ENCODE measurements at regions not wholly inside any gene's neighbourhood (a gene's known extent, or its start where the extent isn't known, plus 50 kb on each side); places are given as distances from the start of the nearest gene placed in this dataset.

DNA sequence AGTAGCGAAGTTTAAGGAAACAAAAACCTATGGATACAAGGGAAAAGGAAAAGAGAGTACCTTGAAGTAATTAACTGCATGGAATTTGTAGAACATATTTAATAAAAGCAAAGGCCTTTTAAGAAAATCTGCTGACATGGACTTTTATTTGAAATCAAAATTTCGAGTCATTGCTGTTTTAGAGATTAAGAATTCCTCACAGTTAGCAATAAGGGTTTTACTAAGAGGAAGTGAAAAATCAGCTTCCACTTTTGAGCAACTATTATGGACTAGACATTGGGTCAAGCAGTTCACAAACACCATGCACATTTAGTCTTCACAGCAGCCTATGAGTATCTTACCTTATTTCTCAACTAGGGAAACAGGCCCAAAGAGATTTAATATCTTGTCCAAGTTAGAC lies 876.3 kb downstream of the BCL11A start:
- no peak for DNase-seq (ENCODE audit: low read depth)

- DNase-seq (ENCODE audit: low read depth): no peak
Measured at GRCh38 chr2:59674100-59674499, 879.4 kb downstream of the BCL11A start.

DNA sequence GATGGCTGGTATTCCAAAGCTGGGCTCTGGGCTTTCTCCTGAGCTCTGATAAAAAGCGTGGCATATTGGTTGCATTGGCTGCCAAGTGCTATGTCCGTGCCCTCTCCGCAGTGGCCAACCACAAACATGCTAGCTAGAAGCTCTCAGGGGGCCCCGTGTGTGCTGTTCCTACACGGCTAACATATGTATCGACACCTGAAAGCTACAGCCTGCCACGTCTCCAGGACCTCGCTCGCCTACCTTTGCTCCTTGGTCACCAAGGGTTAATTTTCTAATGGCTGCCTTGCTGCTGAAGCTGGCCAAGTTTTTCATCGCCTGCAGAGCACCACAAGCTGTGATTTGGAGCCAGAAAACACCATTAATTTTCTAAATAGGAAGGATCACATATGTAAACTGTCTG lies 888.4 kb downstream of the BCL11A start:
- no peak for DNase-seq (ENCODE audit: low read depth)

- no peak for DNase-seq (ENCODE audit: low read depth)
Measured at GRCh38 chr2:59662127-59662861, 891.2 kb downstream of the BCL11A start.

GRCh38 chr2:59660262-59660661 lies 893.2 kb downstream of the BCL11A start:
- DNase-seq (ENCODE audit: low read depth): no peak

GRCh38 chr2:59658906-59659635 lies 894.4 kb downstream of the BCL11A start:
- DNase-seq (ENCODE audit: low read depth): no peak

DNA sequence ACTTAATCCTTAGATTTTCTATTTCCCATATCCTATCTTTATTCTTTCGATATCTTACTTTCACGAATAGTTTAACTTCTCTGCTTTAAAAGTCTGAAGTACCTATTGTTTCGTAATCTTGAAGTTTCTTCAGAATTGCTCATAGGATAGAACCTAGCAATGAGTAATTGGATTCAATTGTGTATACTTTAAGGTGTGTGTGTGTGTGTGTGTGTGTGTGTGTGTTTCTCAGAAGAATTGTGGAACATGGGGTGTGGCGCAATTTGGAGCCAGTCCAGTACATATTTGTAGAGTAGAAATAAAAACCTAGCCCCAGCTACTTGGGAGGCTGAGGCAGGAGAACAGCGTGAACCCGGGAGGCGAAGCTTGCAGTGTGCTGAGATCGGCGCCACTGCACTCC lies 897.6 kb downstream of the BCL11A start:
- DNase-seq (ENCODE audit: low read depth): no peak

DNA sequence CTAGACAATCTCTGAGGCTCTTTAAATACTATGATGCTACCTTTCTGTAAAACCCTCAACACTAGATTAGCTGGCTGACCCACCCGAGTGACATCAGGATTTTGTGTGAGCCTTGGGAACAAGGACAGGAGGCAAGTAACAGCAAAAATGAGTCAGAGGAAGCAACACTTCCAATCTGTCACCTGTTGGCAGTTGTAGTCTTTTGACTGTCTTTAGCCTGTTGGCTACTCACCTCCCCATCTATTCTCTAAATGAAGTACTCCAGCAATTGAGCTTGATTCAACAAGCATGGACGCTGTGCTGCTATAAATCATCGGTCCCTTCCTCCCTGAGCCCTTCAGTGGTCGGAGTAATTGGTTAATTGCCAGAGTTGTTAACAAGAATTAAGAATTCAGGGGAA lies 898.7 kb downstream of the BCL11A start:
- no peak for DNase-seq (ENCODE audit: low read depth)

- no peak for DNase-seq (ENCODE audit: low read depth)
Measured at GRCh38 chr2:59653164-59653563, 900.3 kb downstream of the BCL11A start.

DNA sequence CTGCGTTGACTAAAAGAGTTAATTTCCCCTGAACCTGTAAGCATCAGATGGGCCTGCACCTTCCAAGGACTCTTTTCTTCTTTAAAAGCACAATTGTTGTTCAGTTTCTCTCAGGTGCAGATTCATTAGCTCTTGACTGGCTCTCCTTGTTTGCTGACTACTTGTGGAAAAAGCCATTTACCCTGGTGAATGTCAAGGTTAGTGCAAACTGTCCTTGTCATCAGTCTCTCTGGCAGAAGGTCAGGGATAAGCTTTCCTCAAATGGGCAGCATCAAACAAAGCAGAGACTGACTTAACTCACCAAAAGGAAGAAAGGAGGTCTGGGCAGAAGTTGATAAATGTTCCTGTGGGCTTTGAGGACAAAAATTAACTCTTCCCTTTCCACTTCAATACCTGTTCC lies 922.7 kb downstream of the BCL11A start:
- no peak for DNase-seq (ENCODE audit: low read depth)

DNA sequence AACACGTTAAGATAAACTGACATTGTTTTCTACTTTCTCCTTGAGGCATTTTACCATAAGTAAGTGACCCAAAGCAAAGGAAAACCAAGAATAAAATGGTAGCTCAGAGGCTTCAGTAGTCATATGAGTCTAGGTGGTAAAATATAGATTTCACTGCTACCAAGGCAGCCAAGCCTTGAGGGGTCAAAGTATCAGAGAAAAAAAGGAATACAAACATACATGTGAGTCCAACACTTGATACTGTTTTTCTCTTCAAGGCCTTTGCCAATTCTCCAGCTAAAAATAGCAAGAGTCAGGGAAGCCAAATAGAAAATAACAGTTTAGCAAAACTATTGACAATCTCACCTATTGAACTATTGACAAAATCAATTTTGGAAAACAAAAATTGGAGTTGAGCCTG lies 925.9 kb downstream of the BCL11A start:
- DNase-seq (ENCODE audit: low read depth): no peak

- DNase-seq (ENCODE audit: low read depth): no peak
Measured at GRCh38 chr2:59622599-59623308, 930.7 kb downstream of the BCL11A start.

- no peak for DNase-seq (ENCODE audit: low read depth)
Measured at GRCh38 chr2:59604123-59604522, 949.3 kb downstream of the BCL11A start.

- DNase-seq (ENCODE audit: low read depth): no peak
Measured at GRCh38 chr2:59594671-59595222, 958.7 kb downstream of the BCL11A start.

DNA sequence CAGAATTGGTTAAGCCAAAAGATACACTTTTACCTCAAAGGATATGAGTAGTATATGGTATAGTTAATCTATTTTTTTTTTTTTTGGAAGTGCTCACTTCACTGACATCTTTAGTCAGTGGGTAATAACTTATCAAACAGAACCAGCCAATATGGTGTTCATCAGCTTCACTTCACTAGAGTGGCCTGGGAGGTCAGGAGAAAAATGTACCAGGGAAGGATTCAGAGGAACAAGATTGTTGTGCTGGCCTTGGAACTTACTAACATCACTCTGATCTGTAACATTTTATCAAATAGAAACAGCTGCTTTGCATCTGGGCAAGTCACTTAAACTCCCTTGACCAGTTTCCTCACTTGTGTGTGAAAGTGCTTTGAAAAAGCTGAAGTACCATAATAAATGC lies 962.7 kb downstream of the BCL11A start:
- DNase-seq (ENCODE audit: low read depth): no peak

- DNase-seq (ENCODE audit: low read depth): no peak
Measured at GRCh38 chr2:59589881-59590280, 963.6 kb downstream of the BCL11A start.

DNA sequence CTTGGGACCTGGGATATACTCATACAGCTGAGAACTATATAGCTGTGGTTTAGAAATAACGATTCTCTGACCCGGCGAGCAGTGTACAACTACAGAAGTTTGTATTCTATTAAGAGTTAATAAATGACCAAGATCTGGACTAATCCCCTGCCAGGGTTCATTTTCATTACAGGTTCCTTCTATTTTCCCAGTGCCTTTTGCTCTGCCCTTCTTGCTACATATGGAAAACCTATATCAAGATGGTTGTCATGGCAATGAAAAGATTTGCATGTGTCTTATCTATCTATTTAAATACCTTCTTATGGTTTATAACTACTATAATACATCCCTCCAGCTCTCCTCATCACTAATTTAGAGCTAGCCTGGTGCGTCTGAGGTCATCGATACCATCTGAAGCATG lies 965.2 kb downstream of the BCL11A start:
- DNase-seq (ENCODE audit: low read depth): no peak

- DNase-seq (ENCODE audit: low read depth): no peak
Measured at GRCh38 chr2:59586176-59586575, 967.3 kb downstream of the BCL11A start.

- no peak for DNase-seq (ENCODE audit: low read depth)
Measured at GRCh38 chr2:59585655-59586054, 967.8 kb downstream of the BCL11A start.

GRCh38 chr2:59584958-59585357 lies 968.5 kb downstream of the BCL11A start:
- no peak for DNase-seq (ENCODE audit: low read depth)

GRCh38 chr2:59583173-59583765 lies 970.2 kb downstream of the BCL11A start:
- DNase-seq (ENCODE audit: low read depth): no peak

GRCh38 chr2:59578349-59578748 lies 975.1 kb downstream of the BCL11A start:
- no peak for DNase-seq (ENCODE audit: low read depth)

Measured in stimulated activated CD8-positive, alpha-beta memory T cell treated with anti-CD3 and anti-CD28 coated beads, Interleukin-4, amount 100 ng/mL, for 24 hours (primary cell).